ENCODE measurements at regions not wholly inside any gene's neighbourhood (a gene's known extent, or its start where the extent isn't known, plus 50 kb on each side); places are given as distances from the start of the nearest gene placed in this dataset.

DNA sequence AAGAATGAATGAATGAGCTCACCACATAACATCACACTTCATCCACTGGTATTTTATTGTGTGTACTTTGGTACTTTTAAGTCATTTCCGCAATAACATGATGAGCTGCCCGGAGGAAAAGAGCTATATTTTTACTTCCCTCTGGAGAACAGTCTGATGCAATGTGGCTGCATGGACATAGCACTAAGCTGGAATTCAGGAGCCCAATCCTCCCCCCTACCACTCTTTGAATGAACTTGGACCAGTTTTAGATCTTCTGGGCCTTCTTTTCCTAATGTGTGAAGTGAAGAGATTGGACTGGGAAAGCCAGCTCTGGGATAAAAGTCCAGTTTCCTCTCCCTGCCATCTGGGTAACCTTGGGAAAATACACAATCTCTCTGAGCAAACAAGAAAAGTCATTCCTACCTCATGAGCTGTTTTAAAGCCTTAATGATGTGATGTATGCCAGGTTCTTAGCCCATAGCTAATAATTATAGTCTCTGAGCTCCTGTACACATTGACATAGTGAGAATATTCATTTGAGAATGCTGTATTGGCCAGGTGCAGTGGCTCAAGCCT is 79.3 kb downstream of the ABCC12 start:
- H2AFZ ChIP-seq (ENCODE audit: low read length): no peak overlapping the region
- no peak overlapping the region for H3K27ac ChIP-seq (ENCODE audit: low read depth, low read length)
- H3K4ac ChIP-seq (replicated peaks; ENCODE audit: insufficient read length, low read depth, low read length): no peak overlapping the region
- H2BK15ac ChIP-seq (ENCODE audit: low read length): no peak overlapping the region
- WGBS, 2 experiments (ENCODE audit: extremely low coverage in 1 of 2, insufficient coverage in 1 of 2, insufficient read length in 1 of 2, insufficient replicate concordance in 2 of 2, low coverage in 1 of 2, low lambda C conversion rate in 2 of 2, missing lambda C conversion rate in 1 of 2): 97% methylated on average over 2 of the region's 2 CpGs; no CpG with 5 or more reads in 1 of the 2 experiments
- no peak for DNase-seq (ENCODE audit: low read depth in 1 of 2, low spot score in 2 of 2)
- H3K79me2 ChIP-seq (ENCODE audit: control insufficient read depth in 1 of 2, insufficient read depth in 2 of 2, low read length in 2 of 2): no peaks in the 10 kb centered on the region
- H4K5ac ChIP-seq (ENCODE audit: insufficient read length, low read depth, low read length): no peak overlapping the region
- H3K79me1 ChIP-seq (ENCODE audit: low read depth, low read length): no peaks in the 10 kb centered on the region
- no peaks in the 10 kb centered on the region for H3K23me2 ChIP-seq (ENCODE audit: low read depth, low read length)
- no peaks in the 10 kb centered on the region for H3K9me3 ChIP-seq (ENCODE audit: insufficient read depth in 2 of 2, low read depth in 1 of 2, low read length in 1 of 2)
- no peak overlapping the region for H2BK20ac ChIP-seq (ENCODE audit: low read length)
- H3K14ac ChIP-seq (ENCODE audit: insufficient read length): no peak overlapping the region
- no peak overlapping the region for H2AK5ac ChIP-seq (ENCODE audit: low read depth, low read length)
- no peaks in the 10 kb centered on the region for H3K27me3 ChIP-seq (replicated peaks in 1 of 4; ENCODE audit: control insufficient read depth in 3 of 4, extremely low read depth in 1 of 4, insufficient read depth in 3 of 4, low read length in 3 of 4)
- H2BK12ac ChIP-seq (ENCODE audit: low read depth, low read length): no peak overlapping the region
- no peaks in the 10 kb centered on the region for H3K36me3 ChIP-seq (ENCODE audit: control insufficient read depth in 2 of 4, insufficient read depth in 4 of 4, low read length in 3 of 4)
- H3K56ac ChIP-seq (replicated peaks; ENCODE audit: insufficient read length, low read depth, low read length): no peak overlapping the region
- FAIRE-seq: no peak
- POLR2A ChIA-PET (ENCODE audit: partially characterized antibody): no interaction called here
- no peak overlapping the region for H2BK5ac ChIP-seq (ENCODE audit: low read depth, low read length)
- H3K4me2 ChIP-seq (ENCODE audit: insufficient read depth in 1 of 2, low read depth in 2 of 2, low read length in 2 of 2): no peak overlapping the region
- H4K20me1 ChIP-seq (replicated peaks in 1 of 2; ENCODE audit: control insufficient read depth in 1 of 2, insufficient read depth in 2 of 2, low read length in 2 of 2): no peaks in the 10 kb centered on the region
- TF ChIP-seq TEAD4 (IDR thresholded peaks at IDR 0.05; ENCODE audit: low read depth, low read length): no peak
- TF ChIP-seq BRCA1 (IDR thresholded peaks at IDR 0.05; ENCODE audit: low read depth, low read length): no peak
- no peak for TF ChIP-seq MAFK (IDR thresholded peaks at IDR 0.05; ENCODE audit: low read depth, low read length)
- no peak for TF ChIP-seq ZNF274 (IDR thresholded peaks at IDR 0.05; ENCODE audit: borderline replicate concordance, extremely low read depth, low read length)
- TF ChIP-seq RAD21 (IDR thresholded peaks at IDR 0.05 in 1 of 2, conservative IDR thresholded peaks at IDR 0.05 in 1 of 2; ENCODE audit: low read depth in 2 of 2, low read length in 2 of 2): no peak
- no peak for TF ChIP-seq BACH1 (IDR thresholded peaks at IDR 0.05; ENCODE audit: low read length)
- no peak for TF ChIP-seq CBX8 (IDR thresholded peaks at IDR 0.05; ENCODE audit: borderline replicate concordance, low read depth, low read length)
- TF ChIP-seq CTBP2 (IDR thresholded peaks at IDR 0.05; ENCODE audit: borderline replicate concordance, insufficient read depth, insufficient read length, low read length): no peak
- no peak for TF ChIP-seq JUN (IDR thresholded peaks at IDR 0.05; ENCODE audit: low read depth, low read length)
- H3K23ac ChIP-seq (ENCODE audit: insufficient read length): no peak overlapping the region
- H4K8ac ChIP-seq (ENCODE audit: extremely low read depth, insufficient read depth, low read length): no peak overlapping the region
- no peaks in the 10 kb centered on the region for H3K4me1 ChIP-seq (replicated peaks in 1 of 4; ENCODE audit: control insufficient read depth in 3 of 4, insufficient read depth in 4 of 4, low read length in 3 of 4)
- no peak overlapping the region for H3K9ac ChIP-seq (replicated peaks in 1 of 4; ENCODE audit: extremely low read depth in 1 of 4, low read depth in 3 of 4, low read length in 3 of 4)
- CTCF ChIA-PET (ENCODE audit: partially characterized antibody): interaction anchor here (0.7 to 0.9 kb wide), 2 partner anchors 9 to 21 kb away, joined by 3 read pairs; no protein-coding TSS in a partner anchor
- no peak overlapping the region for H2BK120ac ChIP-seq (replicated peaks; ENCODE audit: low read depth, low read length)
- no peak overlapping the region for H3K18ac ChIP-seq (ENCODE audit: extremely low read depth, low read length)
- H3K4me3 ChIP-seq (ENCODE audit: extremely low read depth in 1 of 4, insufficient read depth in 2 of 4, low read depth in 3 of 4, low read length in 4 of 4): no peak overlapping the region
- no peak overlapping the region for H4K91ac ChIP-seq (replicated peaks; ENCODE audit: insufficient read length, low read length)
